Muscle layer of duodenum (tissue), 2 donors: ENCODE measurements at regions not wholly inside any gene's neighbourhood (a gene's known extent, or its start where the extent isn't known, plus 50 kb on each side); places are given as distances from the start of the nearest gene placed in this dataset.

ENCODE experiments used
- H3K27ac ChIP-seq: one replicate; pipeline ENCODE4 v1.7.0; 2013; ENCODE audit warnings: mild to moderate bottlenecking, low read length
- H3K27me3 ChIP-seq: one replicate; pipeline ENCODE4 v1.7.0; 2013; ENCODE audit warnings: low read depth, mild to moderate bottlenecking, control low read depth, low read length
- H3K36me3 ChIP-seq, 2 donors: one replicate each; pipeline ENCODE4 v1.7.0; 2013; ENCODE audit warnings: low read length in 2 of 2, control low read depth in 1 of 2, mild to moderate bottlenecking in 1 of 2; ENCODE audit not compliant: insufficient read depth in 2 of 2, control insufficient read depth in 1 of 2
- H3K4me1 ChIP-seq, 2 donors: one replicate each; pipeline ENCODE4 v1.7.0; 2013; ENCODE audit warnings: low read length in 2 of 2, mild to moderate bottlenecking in 2 of 2, control low read depth in 1 of 2, moderate library complexity in 1 of 2; ENCODE audit not compliant: insufficient read depth in 2 of 2, control insufficient read depth in 1 of 2
- H3K4me3 ChIP-seq, 2 donors: one replicate each; pipeline ENCODE4 v1.7.0; 2013; ENCODE audit warnings: low read length in 2 of 2, low read depth in 1 of 2, mild to moderate bottlenecking in 1 of 2
- H3K9me3 ChIP-seq, 2 donors: one replicate each; pipeline ENCODE4 v1.7.0; 2013; ENCODE audit warnings: low read length in 2 of 2, control low read depth in 1 of 2, mild to moderate bottlenecking in 1 of 2; ENCODE audit not compliant: control insufficient read depth in 1 of 2
- donor health status: healthy.

DNA sequence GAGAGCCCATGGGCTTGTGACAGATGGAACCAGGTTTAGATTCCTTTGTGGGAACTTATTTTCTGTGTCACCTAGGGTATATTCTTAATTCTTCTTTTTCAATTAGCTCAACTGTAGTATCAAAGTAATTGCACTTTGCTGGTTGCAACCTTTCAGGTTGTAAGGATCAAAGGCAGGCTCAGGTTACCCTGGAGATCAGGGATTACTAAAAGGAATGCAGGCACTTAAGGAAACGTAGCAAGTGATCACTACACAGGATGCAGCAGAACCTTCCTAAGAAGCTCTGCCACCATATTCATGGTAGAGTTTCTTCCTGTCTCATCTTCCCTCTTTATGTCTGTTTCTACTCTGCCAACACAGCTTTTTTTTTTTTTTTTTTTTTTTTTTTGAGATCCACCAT, 133.2 kb upstream of the JAG1 start:
- Histone ChIP-seq H3K27me3 (no peaks in the 10 kb centered on the region), H3K4me3 (no peak overlapping the region), H3K4me1 (peaks cover 0 to 4% of the 10 kb centered on the region in 2 donors), H3K27ac (no peak overlapping the region), H3K9me3 (no peaks in the 10 kb centered on the region), H3K36me3 (no peaks in the 10 kb centered on the region)

DNA sequence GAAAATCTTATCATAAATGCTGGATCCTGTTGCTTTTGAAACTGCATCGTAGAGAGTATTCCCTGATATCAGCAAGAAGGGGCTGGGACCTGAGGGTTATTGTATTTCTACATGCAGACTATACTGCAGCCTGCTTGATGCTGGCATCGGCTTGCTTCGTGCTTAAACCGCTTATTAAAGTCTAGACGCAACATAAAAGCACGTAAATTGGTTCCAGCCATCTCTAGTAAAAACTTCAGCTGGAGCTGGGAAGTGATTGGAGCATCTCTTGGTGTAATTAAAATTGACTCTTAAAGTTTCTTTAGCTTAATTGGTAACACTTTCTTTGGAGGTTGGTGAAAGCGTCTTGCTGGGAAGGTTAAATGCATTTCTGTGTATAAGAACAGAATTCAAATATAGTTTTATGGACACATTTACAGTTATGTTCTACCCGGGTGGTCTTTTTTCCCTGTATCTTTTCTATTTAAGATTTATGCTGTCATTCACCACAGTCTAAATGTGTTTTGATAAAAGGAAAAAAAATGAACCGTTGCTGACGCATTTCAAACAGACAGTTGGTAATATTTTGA, 139.0 kb upstream of the JAG1 start:
- Histone ChIP-seq H3K4me3 (no peak overlapping the region), H3K4me1 (no peaks in the 10 kb centered on the region), H3K27me3 (no peaks in the 10 kb centered on the region), H3K27ac (no peak overlapping the region), H3K9me3 (no peaks in the 10 kb centered on the region), H3K36me3 (no peaks in the 10 kb centered on the region)

DNA sequence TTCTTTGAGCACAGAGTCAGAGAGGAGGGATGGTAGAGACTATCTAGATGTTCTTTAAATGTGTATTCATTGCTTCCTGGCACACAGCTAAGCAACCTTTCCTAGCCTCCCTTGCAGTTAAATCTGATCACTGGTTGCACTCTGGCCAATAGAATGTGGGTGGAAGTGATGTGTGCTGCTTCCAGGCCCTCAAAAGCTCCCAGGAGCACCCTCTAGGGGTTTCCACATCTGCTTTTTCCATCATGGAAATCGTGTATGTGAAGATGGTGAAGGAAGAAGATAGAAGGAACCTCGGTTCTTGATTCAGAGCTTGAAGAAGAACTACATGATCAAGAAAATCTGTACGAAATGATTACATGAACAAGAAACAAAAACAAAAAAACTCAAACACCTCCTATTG, 149.8 kb upstream of the JAG1 start:
- H3K27ac ChIP-seq = no peak overlapping the region
- H3K4me1 ChIP-seq = no peaks in the 10 kb centered on the region
- no peaks in the 10 kb centered on the region for H3K27me3 ChIP-seq
- no peak overlapping the region for H3K4me3 ChIP-seq
- no peaks in the 10 kb centered on the region for H3K9me3 ChIP-seq
- H3K36me3 ChIP-seq = no peaks in the 10 kb centered on the region

DNA sequence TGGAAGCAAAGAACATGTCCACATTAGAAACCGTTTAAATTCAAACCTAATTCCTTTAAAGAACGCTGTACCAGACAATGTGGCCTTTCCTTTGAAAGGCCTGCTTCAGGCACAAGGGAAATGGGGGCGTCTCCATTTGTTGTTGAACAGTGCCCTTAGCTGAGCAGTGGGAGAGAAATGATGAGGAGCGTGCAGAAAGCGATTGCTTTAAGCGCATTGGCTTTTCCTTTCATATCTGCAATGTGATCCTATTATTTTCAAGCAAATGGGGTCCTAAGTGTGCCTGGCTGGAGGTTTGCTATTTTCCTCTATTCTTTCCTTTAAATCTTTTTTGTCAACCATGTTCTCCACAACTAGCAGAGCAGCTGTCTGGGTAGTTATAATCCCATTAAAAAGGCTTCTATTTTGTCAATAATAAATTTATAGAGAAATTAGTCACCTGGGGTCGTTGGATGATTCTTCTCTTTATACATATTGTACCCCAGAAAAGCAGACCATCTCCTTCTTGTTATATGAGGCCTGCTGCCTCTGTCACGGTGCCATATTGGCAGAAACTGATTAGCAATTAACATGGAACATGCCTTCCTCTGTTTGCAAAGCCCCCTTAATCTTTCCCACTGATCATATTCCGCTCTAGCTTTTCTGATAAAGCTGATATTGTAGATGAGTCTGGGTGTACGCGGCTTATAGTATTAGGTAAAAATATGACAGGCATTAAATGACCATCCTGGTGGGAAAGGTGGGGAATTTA, 151.1 kb upstream of the JAG1 start:
- no peaks in the 10 kb centered on the region for H3K36me3 ChIP-seq
- no peak overlapping the region for H3K4me3 ChIP-seq
- H3K4me1 ChIP-seq = no peaks in the 10 kb centered on the region

DNA sequence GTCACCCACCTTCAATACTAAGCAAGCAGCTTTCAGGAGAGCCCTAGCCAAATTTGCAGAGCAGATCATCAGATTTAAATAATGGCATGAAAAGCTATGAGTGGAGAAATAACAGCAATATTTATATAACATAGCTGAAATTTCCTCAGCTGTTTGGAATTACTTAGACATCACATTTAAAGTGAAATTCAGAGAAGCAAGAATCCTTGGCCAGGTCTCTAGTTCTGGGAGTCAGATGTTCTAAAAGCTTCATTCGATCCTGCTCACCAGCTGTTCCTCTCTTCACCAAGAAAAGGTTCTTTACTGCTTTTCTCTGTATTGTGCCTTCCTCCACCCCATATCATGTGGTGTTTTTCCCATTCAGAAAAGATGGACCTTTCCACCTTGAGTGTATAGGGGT, 152.3 kb upstream of the JAG1 start:
- Histone ChIP-seq H3K36me3 (no peaks in the 10 kb centered on the region), H3K27ac (no peak overlapping the region), H3K27me3 (no peaks in the 10 kb centered on the region), H3K4me3 (no peak overlapping the region), H3K9me3 (no peaks in the 10 kb centered on the region), H3K4me1 (no peaks in the 10 kb centered on the region)

More for the DNA sequence above, 151.1 kb upstream of the JAG1 start:
- no peaks in the 10 kb centered on the region for H3K9me3 ChIP-seq
- H3K27me3 ChIP-seq = no peaks in the 10 kb centered on the region
- H3K27ac ChIP-seq = no peak overlapping the region

DNA sequence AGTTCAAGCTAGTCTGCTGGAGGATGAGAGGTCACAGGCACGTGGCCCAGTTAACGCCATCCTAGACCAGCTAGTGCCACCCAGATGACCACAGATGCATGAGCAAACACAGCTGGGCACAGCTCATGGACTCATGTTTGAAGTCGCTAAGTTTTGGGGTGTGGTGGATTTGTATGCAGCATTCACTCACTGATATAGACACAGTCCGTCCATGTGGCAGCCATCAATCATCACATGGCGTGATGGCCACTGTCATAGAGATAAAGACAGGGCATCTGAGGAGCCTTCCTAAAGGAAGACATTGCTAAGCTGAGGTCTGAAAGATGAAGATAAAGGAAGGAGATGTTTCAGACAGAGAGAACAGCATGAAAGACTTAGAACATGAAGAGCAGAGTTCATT, 154.4 kb upstream of the JAG1 start:
- H3K4me1 ChIP-seq = no peaks in the 10 kb centered on the region
- no peaks in the 10 kb centered on the region for H3K27me3 ChIP-seq
- no peaks in the 10 kb centered on the region for H3K36me3 ChIP-seq
- no peak overlapping the region for H3K27ac ChIP-seq
- no peaks in the 10 kb centered on the region for H3K9me3 ChIP-seq
- no peak overlapping the region for H3K4me3 ChIP-seq

DNA sequence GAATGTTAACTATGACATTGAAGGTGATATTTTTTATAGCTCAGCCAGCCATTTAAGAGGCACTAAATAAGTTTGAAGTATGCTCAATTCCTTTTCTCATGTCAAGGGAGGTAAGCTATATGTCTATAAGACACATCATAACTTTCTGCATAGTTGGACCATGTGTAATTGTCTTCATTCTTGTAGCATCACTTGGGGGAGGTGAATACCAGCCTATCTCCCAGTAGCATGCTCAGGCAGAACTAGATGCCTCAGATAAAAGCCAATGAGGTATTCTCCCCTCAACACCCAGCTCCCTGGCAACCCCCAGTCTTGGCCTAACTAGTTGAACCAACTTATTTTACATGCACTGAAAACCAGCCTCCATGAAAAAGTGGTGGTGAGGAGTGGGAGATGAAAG, 158.3 kb upstream of the JAG1 start:
- H3K4me1 ChIP-seq = no peaks in the 10 kb centered on the region
- H3K4me3 ChIP-seq = no peak overlapping the region
- no peaks in the 10 kb centered on the region for H3K9me3 ChIP-seq
- H3K27me3 ChIP-seq = no peaks in the 10 kb centered on the region
- no peak overlapping the region for H3K27ac ChIP-seq
- H3K36me3 ChIP-seq = no peaks in the 10 kb centered on the region

DNA sequence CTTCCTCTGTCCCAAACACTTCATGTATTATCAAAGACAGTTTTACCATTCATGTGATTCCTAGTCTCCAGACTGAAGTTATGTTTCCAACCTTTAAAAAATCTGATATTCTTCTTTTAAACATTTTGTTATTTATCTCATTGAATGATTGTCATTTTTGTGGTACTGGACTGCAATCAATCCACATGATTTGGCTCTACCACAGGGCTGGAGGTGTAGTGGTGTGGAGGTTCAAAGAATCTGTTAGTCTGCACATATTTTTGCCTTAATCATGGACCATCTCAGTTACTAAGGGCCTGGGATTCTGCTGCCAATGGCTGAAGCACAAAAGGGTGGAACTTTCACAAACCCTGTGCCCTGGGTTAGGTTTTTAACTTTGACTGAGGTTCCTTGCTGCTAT, 164.1 kb upstream of the JAG1 start:
- H3K4me3 ChIP-seq = no peak overlapping the region

DNA sequence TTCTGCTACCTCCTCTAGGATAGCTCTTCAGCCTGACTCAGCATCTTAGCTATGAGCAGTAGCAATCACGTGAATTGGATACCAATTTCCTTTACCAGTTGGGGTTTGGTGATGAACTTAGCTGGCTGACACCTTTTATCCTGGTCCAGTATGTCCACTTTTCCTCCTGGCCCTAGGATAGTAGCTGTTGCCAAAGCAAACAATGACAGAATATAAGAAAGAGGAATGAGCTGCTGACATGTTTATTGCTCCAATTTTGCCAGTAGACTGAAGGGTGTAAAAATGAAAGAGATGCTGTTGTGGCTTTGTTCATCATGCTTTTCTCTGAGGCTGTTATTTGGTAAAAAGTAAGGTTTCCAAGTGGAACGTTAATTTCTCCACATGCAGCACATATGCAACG, 168.3 kb upstream of the JAG1 start:
- Histone ChIP-seq H3K36me3 (no peaks in the 10 kb centered on the region), H3K4me1 (no peaks in the 10 kb centered on the region), H3K27ac (no peak overlapping the region)

More for the DNA sequence above, 164.1 kb upstream of the JAG1 start:
- Histone ChIP-seq H3K4me1 (no peaks in the 10 kb centered on the region), H3K36me3 (no peaks in the 10 kb centered on the region), H3K27me3 (no peaks in the 10 kb centered on the region), H3K27ac (no peak overlapping the region), H3K9me3 (peaks cover 0 to 7% of the 10 kb centered on the region in 2 donors)

DNA sequence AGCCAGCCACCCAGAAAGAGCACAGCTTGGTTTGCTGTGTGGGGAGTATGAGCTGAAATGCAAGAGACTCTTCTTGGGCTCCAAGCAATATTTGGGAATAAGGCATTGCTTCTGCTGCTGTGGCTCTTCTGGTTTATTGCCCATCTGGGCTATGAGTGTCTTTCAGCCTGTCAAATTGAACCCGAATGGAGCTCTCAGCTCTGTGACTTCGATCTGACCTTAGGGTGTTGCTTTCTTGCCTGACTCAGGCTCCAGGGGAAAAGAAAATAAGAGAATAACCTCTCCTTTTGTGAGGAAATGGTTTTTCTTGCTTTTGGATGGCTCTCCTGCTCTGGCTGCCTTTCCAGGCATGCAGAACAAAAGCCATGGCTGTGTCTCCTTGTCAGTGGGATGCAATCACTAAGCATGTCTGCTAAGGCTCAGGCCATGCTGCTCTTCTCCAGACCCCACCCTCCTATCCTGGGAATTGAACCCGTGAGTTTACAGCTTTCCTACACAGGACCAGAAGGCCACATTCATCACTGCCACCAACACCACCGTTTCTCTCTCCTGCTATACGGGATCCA, 169.4 kb upstream of the JAG1 start:
- no peaks in the 10 kb centered on the region for H3K27me3 ChIP-seq
- no peaks in the 10 kb centered on the region for H3K4me1 ChIP-seq
- peaks cover 0 to 7% of the 10 kb centered on the region in 2 donors for H3K9me3 ChIP-seq
- H3K4me3 ChIP-seq = no peak overlapping the region
- no peaks in the 10 kb centered on the region for H3K36me3 ChIP-seq
- no peak overlapping the region for H3K27ac ChIP-seq

More for the DNA sequence above, 168.3 kb upstream of the JAG1 start:
- Histone ChIP-seq H3K9me3 (peaks cover 0 to 7% of the 10 kb centered on the region in 2 donors), H3K4me3 (no peak overlapping the region), H3K27me3 (no peaks in the 10 kb centered on the region)

DNA sequence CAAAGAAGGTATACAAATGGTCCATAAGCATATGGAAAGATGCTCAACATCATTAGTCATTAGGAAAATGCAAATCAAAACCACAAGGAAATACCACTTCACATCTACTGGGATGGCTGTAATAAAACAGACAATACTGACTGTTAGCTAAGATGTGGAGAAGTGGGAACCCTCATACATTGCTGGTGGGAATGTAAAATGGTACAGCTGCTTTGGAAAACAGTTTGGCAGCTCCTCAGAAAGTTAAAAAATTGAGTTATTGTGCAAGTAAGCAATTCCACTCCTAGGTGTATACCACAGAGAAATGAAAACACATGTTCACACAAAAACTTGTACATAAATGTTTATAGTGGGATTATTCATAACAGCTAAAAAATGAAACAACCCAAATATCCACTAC, 173.0 kb upstream of the JAG1 start:
- H3K27me3 ChIP-seq = no peaks in the 10 kb centered on the region
- no peak overlapping the region for H3K4me3 ChIP-seq
- no peak overlapping the region for H3K27ac ChIP-seq
- H3K4me1 ChIP-seq = no peaks in the 10 kb centered on the region
- H3K9me3 ChIP-seq = peaks cover 0 to 5% of the 10 kb centered on the region in 2 donors
- H3K36me3 ChIP-seq = no peaks in the 10 kb centered on the region
